Fibroblast of pulmonary artery (primary cell): ENCODE measurements at regions not wholly inside any gene's neighbourhood (a gene's known extent, or its start where the extent isn't known, plus 50 kb on each side); places are given as distances from the start of the nearest gene placed in this dataset.
"Not testable (repeated sequence)": the region's sequence is repeated elsewhere in the genome, so short reads cannot be mapped to it uniquely, and the experiment has no call there.

ENCODE experiments used
- DNase-seq: peaks from one replicate; pipeline ENCODE4 v3.0.0-alpha.2; 2010; ENCODE audit warnings: low read depth
- H3K4me3 ChIP-seq: replicated peaks from 2 replicates; pipeline ENCODE4 v1.5.1; 2011; ENCODE audit warnings: low read depth, mild to moderate bottlenecking, control low read depth, low read length, moderate library complexity
- TF ChIP-seq, protein P1 (sequence below): IDR thresholded peaks from 2 replicates; pipeline ENCODE4 v1.5.1; 2011; ENCODE audit warnings: mild to moderate bottlenecking, control low read depth, low read length, inconsistent platforms; ENCODE audit errors: missing control alignments

- TF ChIP-seq, protein P1, sequence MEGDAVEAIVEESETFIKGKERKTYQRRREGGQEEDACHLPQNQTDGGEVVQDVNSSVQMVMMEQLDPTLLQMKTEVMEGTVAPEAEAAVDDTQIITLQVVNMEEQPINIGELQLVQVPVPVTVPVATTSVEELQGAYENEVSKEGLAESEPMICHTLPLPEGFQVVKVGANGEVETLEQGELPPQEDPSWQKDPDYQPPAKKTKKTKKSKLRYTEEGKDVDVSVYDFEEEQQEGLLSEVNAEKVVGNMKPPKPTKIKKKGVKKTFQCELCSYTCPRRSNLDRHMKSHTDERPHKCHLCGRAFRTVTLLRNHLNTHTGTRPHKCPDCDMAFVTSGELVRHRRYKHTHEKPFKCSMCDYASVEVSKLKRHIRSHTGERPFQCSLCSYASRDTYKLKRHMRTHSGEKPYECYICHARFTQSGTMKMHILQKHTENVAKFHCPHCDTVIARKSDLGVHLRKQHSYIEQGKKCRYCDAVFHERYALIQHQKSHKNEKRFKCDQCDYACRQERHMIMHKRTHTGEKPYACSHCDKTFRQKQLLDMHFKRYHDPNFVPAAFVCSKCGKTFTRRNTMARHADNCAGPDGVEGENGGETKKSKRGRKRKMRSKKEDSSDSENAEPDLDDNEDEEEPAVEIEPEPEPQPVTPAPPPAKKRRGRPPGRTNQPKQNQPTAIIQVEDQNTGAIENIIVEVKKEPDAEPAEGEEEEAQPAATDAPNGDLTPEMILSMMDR: no peak
- no peak for DNase-seq
- no peak overlapping the region for H3K4me3 ChIP-seq
These were observed 104.9 kb downstream of the TMEM130 start for GRCh38 chr7:98764946-98765345.

DNA sequence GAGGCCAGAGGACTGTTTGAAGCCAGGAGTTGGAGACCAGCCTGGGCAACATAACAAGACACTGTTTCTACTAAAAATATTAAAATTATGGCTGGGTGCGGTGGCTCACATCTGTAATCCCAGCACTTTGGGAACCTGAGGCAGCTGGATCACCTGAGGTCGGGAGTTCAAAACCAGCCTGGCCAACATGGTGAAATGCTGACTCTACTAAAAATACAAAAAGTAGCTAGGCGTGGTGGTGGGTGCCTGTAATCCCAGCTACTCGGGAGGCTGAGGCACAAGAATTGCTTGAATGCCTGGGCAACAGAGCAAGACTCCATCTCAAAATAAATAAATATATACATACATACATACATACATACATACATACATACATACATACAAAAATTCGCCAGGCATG is 99.7 kb downstream of the TMEM130 start:
- not testable (repeated sequence) for H3K4me3 ChIP-seq, DNase-seq

- TF ChIP-seq, protein P1: no peak
- H3K4me3 ChIP-seq: no peak overlapping the region
- peak; percentile 20 for DNase-seq
These were observed 98.3 kb downstream of the TMEM130 start for GRCh38 chr7:98771519-98771918.

- TF ChIP-seq, protein P1: no peak
- H3K4me3 ChIP-seq: no peak overlapping the region
- DNase-seq: no peak
These were observed 97.7 kb downstream of the TMEM130 start for GRCh38 chr7:98771941-98772603.

- DNase-seq: no peak
- TF ChIP-seq, protein P1: no peak
- no peak overlapping the region for H3K4me3 ChIP-seq
These were observed 94.9 kb downstream of the TMEM130 start for GRCh38 chr7:98774884-98775283.

DNA sequence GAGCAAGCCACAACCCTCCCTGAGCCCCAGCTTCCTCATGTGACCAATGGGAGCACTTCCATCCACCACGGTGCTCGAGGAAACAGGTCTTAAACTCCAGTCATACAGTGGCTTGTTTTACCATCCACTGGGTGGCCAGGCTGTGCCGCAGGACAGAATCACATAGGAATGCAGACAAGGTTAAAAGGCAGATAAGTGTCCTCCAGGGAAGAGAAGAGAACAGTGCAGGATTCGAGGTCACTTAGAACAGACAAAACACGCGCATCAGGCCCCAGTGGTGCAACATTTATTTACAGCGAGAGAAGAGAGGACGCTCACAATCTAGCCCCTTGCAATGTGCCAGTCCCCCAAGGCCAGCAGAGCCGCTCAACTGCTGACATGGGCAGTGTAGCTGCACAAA is 92.8 kb downstream of the TMEM130 start:
- no peak for DNase-seq
- TF ChIP-seq, protein P1: no peak
- no peak overlapping the region for H3K4me3 ChIP-seq

GRCh38 chr7:98778421-98778820 is 91.4 kb downstream of the TMEM130 start:
- TF ChIP-seq, protein P1: no peak
- H3K4me3 ChIP-seq: no peak overlapping the region
- DNase-seq: no peak
